CD14-positive monocyte (primary cell): ENCODE measurements at regions not wholly inside any gene's neighbourhood (a gene's known extent, or its start where the extent isn't known, plus 50 kb on each side); places are given as distances from the start of the nearest gene placed in this dataset.
"Not testable (repeated sequence)": the region's sequence is repeated elsewhere in the genome, so short reads cannot be mapped to it uniquely, and the experiment has no call there.

Experiments
- DNase-seq, 3 donors: peaks; one replicate each; pipeline ENCODE4 v3.0.0-alpha.2; 2011 to 2022
- H2AFZ ChIP-seq: 2 replicates; pipeline ENCODE4 v1.6.0; 2012; ENCODE audit warnings: mild to moderate bottlenecking, low read depth, low read length, inconsistent platforms; ENCODE audit not compliant: insufficient read depth, poor library complexity, severe bottlenecking
- H3K27ac ChIP-seq, 2 donors: 1 replicate in 1 of 2; 2 replicates in 1 of 2; pipeline ENCODE4 v1.5.1; 2012 to 2013; ENCODE audit warnings: low read length in 2 of 2, control low read depth in 1 of 2, inconsistent platforms in 1 of 2, low read depth in 1 of 2, mild to moderate bottlenecking in 1 of 2
- H3K27me3 ChIP-seq, 2 donors: one replicate each; pipeline versions ENCODE4 v1.6.0 to v1.6.1; 2011 to 2013; ENCODE audit warnings: low read length in 2 of 2; ENCODE audit not compliant: control insufficient read depth in 2 of 2, insufficient read depth in 2 of 2
- H3K36me3 ChIP-seq, 2 donors: replicated peaks in 1 of 2; 1 replicate in 1 of 2; 2 replicates in 1 of 2; pipeline versions ENCODE4 v1.5.1 to v1.6.1; 2012 to 2013; ENCODE audit warnings: low read length in 2 of 2, control low read depth in 1 of 2, inconsistent platforms in 1 of 2, mild to moderate bottlenecking in 1 of 2; ENCODE audit not compliant: insufficient read depth in 2 of 2, control insufficient read depth in 1 of 2
- H3K4me1 ChIP-seq, 2 donors: 1 replicate in 1 of 2; 2 replicates in 1 of 2; pipeline versions ENCODE4 v1.5.1 to v1.6.1; 2012 to 2013; ENCODE audit warnings: low read length in 2 of 2, control low read depth in 1 of 2, inconsistent platforms in 1 of 2, mild to moderate bottlenecking in 1 of 2, moderate library complexity in 1 of 2; ENCODE audit not compliant: insufficient read depth in 2 of 2, control insufficient read depth in 1 of 2
- H3K4me2 ChIP-seq: replicated peaks from 2 replicates; pipeline ENCODE3; 2012; ENCODE audit warnings: low read length, moderate library complexity, mild to moderate bottlenecking; ENCODE audit not compliant: poor library complexity, severe bottlenecking; ENCODE audit errors: extremely low read depth
- H3K4me3 ChIP-seq, 3 experiments: fragments of 200-600 bp in 1 of 3; sonication (generic) in 1 of 3; replicated peaks in 1 of 3; 1 replicate in 2 of 3; 2 replicates in 1 of 3; pipeline ENCODE4 v1.5.1; 2011 to 2013; ENCODE audit warnings: low read length in 3 of 3, mild to moderate bottlenecking in 3 of 3, control low read depth in 2 of 3, low read depth in 2 of 3, inconsistent platforms in 1 of 3, moderate library complexity in 1 of 3
- H3K79me2 ChIP-seq: 2 replicates; pipeline ENCODE4 v1.6.0; 2012; ENCODE audit warnings: mild to moderate bottlenecking, control low read depth, inconsistent platforms, low read length, moderate library complexity; ENCODE audit not compliant: insufficient read depth
- H3K9ac ChIP-seq: 2 replicates; pipeline ENCODE4 v1.6.0; 2017; ENCODE audit warnings: low read length, mild to moderate bottlenecking; ENCODE audit not compliant: insufficient read depth, poor library complexity, severe bottlenecking
- H3K9me3 ChIP-seq, 2 donors: replicated peaks in 1 of 2; 1 replicate in 1 of 2; 2 replicates in 1 of 2; pipeline versions ENCODE4 v1.5.1 to v1.6.1; 2012 to 2013; ENCODE audit warnings: low read length in 2 of 2, control low read depth in 1 of 2; ENCODE audit not compliant: control insufficient read depth in 1 of 2, insufficient read depth in 1 of 2
- H4K20me1 ChIP-seq: 2 replicates; pipeline ENCODE4 v1.6.0; 2012; ENCODE audit warnings: mild to moderate bottlenecking, low read length, control low read depth, moderate library complexity; ENCODE audit not compliant: insufficient read depth
- H3K27ac Mint-ChIP-seq, 7 donors: one replicate each; pipeline ENCODE4 v1.8.0; 2020; ENCODE audit warnings: mild to moderate bottlenecking in 7 of 7, mixed read lengths in 7 of 7, moderate library complexity in 6 of 7, inconsistent platforms in 2 of 7
- H3K27me3 Mint-ChIP-seq, 3 donors: one replicate each; pipeline ENCODE4 v1.8.0; 2021 to 2022; ENCODE audit warnings: low read depth in 3 of 3, mild to moderate bottlenecking in 3 of 3, mixed read lengths in 3 of 3, moderate library complexity in 3 of 3, inconsistent platforms in 1 of 3
- H3K36me3 Mint-ChIP-seq, 2 donors: one replicate each; pipeline ENCODE4 v1.8.0; 2020; ENCODE audit warnings: mixed read lengths in 2 of 2, inconsistent platforms in 1 of 2, mild to moderate bottlenecking in 1 of 2
- H3K4me1 Mint-ChIP-seq: one replicate; pipeline ENCODE4 v1.8.0; 2020; ENCODE audit warnings: mild to moderate bottlenecking, mixed read lengths
- H3K4me3 Mint-ChIP-seq, 2 donors: one replicate each; pipeline ENCODE4 v1.8.0; 2020; ENCODE audit warnings: mild to moderate bottlenecking in 2 of 2, mixed read lengths in 2 of 2, moderate library complexity in 1 of 2
- H3K9me3 Mint-ChIP-seq, 7 donors: one replicate each; pipeline ENCODE4 v1.8.0; 2020 to 2022; ENCODE audit warnings: mixed read lengths in 7 of 7, mild to moderate bottlenecking in 6 of 7, moderate library complexity in 6 of 7, inconsistent platforms in 2 of 7
- CTCF ChIP-seq: fragments of 200-600 bp; IDR thresholded peaks from one replicate; pipeline ENCODE4 v1.8.0; 2022; ENCODE audit warnings: antibody characterized with exemption, mild to moderate bottlenecking
- WGBS: methylation state at CpG from one replicate; pipeline ENCODE4 v1.1.5; 2013; ENCODE audit warnings: missing lambda C conversion rate; ENCODE audit not compliant: insufficient coverage; 5-methylcytosine and 5-hydroxymethylcytosine counted together
- intact Hi-C, 2 donors: fragments of 100-400 bp; cut with micrococcal nuclease; formaldehyde crosslinking; loops; one replicate each; pipeline versions ENCODE4 v1.15.0 to v1.15.1; 2023

GRCh38 chr9:85805134-85806005 is 63.6 kb upstream of the AGTPBP1 start:
- intact Hi-C loops, H3K36me3 ChIP-seq, H4K20me1 ChIP-seq, H3K9me3 Mint-ChIP-seq, H3K27me3 Mint-ChIP-seq, H3K27me3 ChIP-seq, H3K79me2 ChIP-seq, H3K9me3 ChIP-seq: not testable (repeated sequence)
- Histone ChIP-seq H2AFZ (peak overlapping the region; percentile 83), H3K9ac (peak overlapping the region; percentile 77), H3K4me2 (peak overlapping the region; percentile 62), H3K4me1 (peaks cover 12 to 14% of the 10 kb centered on the region in 2 donors), H3K27ac (peak overlapping the region; percentile 30 to 31), H3K4me3 (peak overlapping the region; percentile 59 to 98 (median 76))
- Mint-ChIP-seq H3K27ac (peak overlapping the region in 5 of 7 donors; percentile 37 to 77 (median 46)), H3K36me3 (peaks cover 13 to 17% of the 10 kb centered on the region in 2 donors), H3K4me1 (peaks cover 16% of the 10 kb centered on the region), H3K4me3 (peak overlapping the region; percentile 86 to 88)
- peak; percentile 30 to 53 (median 52) for DNase-seq
- under 1% methylated on average over 79 of the region's 111 CpGs for WGBS
- TF ChIP-seq CTCF, result peak; percentile 28

GRCh38 chr9:85808329-85808728 is 66.6 kb upstream of the AGTPBP1 start:
- H3K36me3 ChIP-seq, DNase-seq, H3K4me2 ChIP-seq, H3K9me3 Mint-ChIP-seq, H3K4me3 ChIP-seq, H3K9ac ChIP-seq, intact Hi-C loops, H3K27me3 Mint-ChIP-seq, H4K20me1 ChIP-seq, H3K27ac ChIP-seq, H3K4me3 Mint-ChIP-seq, H3K27me3 ChIP-seq, H2AFZ ChIP-seq, H3K27ac Mint-ChIP-seq, H3K79me2 ChIP-seq, H3K9me3 ChIP-seq: not testable (repeated sequence)
- H3K4me1 ChIP-seq, result peaks cover 12 to 14% of the 10 kb centered on the region in 2 donors
- WGBS, result 100% methylated on average over 2 of the region's 2 CpGs
- Mint-ChIP-seq H3K4me1 (peaks cover 16% of the 10 kb centered on the region), H3K36me3 (peaks cover 13 to 19% of the 10 kb centered on the region in 2 donors)

DNA sequence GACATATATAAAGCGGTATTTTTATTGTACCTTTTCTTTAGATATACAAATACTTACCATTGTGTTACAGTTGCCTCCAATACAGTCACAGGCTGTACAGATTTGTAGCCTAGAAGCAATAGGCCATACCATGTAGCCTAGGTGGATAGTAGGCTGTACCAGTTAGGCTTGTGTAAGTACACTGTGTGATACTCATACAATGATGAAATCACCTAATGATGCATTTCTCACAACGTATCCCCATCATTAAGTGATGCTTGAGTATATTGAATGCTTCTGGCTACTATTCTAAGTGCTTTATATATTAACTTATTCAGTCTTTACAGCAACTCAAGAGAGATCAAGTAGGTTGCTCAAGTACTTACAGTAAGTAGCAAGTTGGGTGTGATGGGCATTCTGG is 71.6 kb upstream of the AGTPBP1 start:
- H3K4me3 ChIP-seq, H3K27me3 ChIP-seq, H3K27me3 Mint-ChIP-seq, H3K9me3 ChIP-seq, DNase-seq, H3K4me2 ChIP-seq, H3K4me1 Mint-ChIP-seq, H3K27ac Mint-ChIP-seq, H3K4me1 ChIP-seq, H3K36me3 ChIP-seq, H3K79me2 ChIP-seq, H3K9me3 Mint-ChIP-seq, H3K9ac ChIP-seq, H3K4me3 Mint-ChIP-seq, H2AFZ ChIP-seq, intact Hi-C loops, H4K20me1 ChIP-seq, H3K27ac ChIP-seq: not testable (repeated sequence)
- peaks cover 14 to 18% of the 10 kb centered on the region in 2 donors for H3K36me3 Mint-ChIP-seq
- WGBS, result no CpG with 5 or more reads among the region's 2 CpGs

GRCh38 chr9:85814800-85815199 is 73.0 kb upstream of the AGTPBP1 start:
- peaks cover 7 to 12% of the 10 kb centered on the region in 2 donors for H3K36me3 Mint-ChIP-seq
- H3K27ac Mint-ChIP-seq, H3K4me1 ChIP-seq, H2AFZ ChIP-seq, H3K4me3 Mint-ChIP-seq, H3K9me3 ChIP-seq, H3K4me2 ChIP-seq, H3K79me2 ChIP-seq, H3K27me3 ChIP-seq, H3K4me1 Mint-ChIP-seq, H3K9me3 Mint-ChIP-seq, H3K9ac ChIP-seq, H3K27me3 Mint-ChIP-seq, H3K4me3 ChIP-seq, intact Hi-C loops, DNase-seq, H3K27ac ChIP-seq, H3K36me3 ChIP-seq, H4K20me1 ChIP-seq: not testable (repeated sequence)
